BE2C (cell line): ENCODE measurements at regions not wholly inside any gene's neighbourhood (a gene's known extent, or its start where the extent isn't known, plus 50 kb on each side); places are given as distances from the start of the nearest gene placed in this dataset.
A peak's percentile ranks its signal among the peaks of the same experiment; 100 is the strongest.

Experiments
- DNase-seq: peaks from one replicate; pipeline ENCODE4 v3.0.0-alpha.2; 2020
- H3K27me3 ChIP-seq: fragments of 250-450 bp; sonication (Bioruptor Pico); 2 replicates; pipeline ENCODE4 v1.5.1; 2020; ENCODE audit warnings: mild to moderate bottlenecking
- H3K36me3 ChIP-seq: fragments of 250-450 bp; sonication (Bioruptor Pico); 2 replicates; pipeline ENCODE4 v1.5.1; 2020; ENCODE audit warnings: mild to moderate bottlenecking
- H3K4me1 ChIP-seq: fragments of 250-450 bp; sonication (Bioruptor Pico); 2 replicates; pipeline ENCODE4 v1.5.1; 2020
- H3K4me3 ChIP-seq: 2 replicates; pipeline ENCODE4 v1.5.1; 2011; ENCODE audit warnings: low read depth, low read length
- H3K9me3 ChIP-seq: fragments of 250-450 bp; sonication (Bioruptor Pico); 2 replicates; pipeline ENCODE4 v1.5.1; 2020
- CTCF ChIP-seq: IDR thresholded peaks from 2 replicates; pipeline ENCODE4 v1.5.1; 2012; ENCODE audit warnings: mild to moderate bottlenecking, low read depth, low read length

- peak; percentile 26 for DNase-seq
- Histone ChIP-seq H3K9me3 (no peaks in the 10 kb centered on the region), H3K4me3 (no peak overlapping the region), H3K4me1 (peaks cover 7% of the 10 kb centered on the region; the same call in 1 of the 2 replicates), H3K27me3 (no peaks in the 10 kb centered on the region), H3K36me3 (no peaks in the 10 kb centered on the region)
- no peak for TF ChIP-seq CTCF
Measured at GRCh38 chr9:108083160-108083750, 593.7 kb upstream of the KLF4 start.

DNA sequence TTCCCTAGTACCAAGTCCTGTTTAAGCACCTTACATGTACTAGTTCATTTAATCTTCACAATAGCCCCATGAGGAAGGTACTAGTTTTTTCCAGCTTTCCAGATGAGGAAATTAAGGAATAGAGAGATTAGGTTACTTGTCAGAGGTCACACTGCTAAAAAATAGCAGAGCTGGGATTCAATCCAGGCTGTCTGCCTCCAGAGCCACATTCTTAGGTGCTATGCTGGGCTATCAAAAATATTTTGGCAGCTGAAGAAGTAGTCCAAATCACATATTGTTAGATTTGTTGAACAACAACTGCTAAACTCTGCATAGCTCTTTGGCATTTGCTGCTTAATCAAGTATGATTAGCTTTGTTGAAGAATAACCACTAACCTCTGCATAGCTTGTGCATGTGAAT is 591.5 kb upstream of the KLF4 start:
- Histone ChIP-seq H3K4me3 (no peak overlapping the region), H3K9me3 (no peaks in the 10 kb centered on the region), H3K36me3 (no peaks in the 10 kb centered on the region), H3K27me3 (no peaks in the 10 kb centered on the region), H3K4me1 (peaks cover 7% of the 10 kb centered on the region; the same call in 1 of the 2 replicates)
- TF ChIP-seq CTCF = no peak
- DNase-seq = no peak

DNA sequence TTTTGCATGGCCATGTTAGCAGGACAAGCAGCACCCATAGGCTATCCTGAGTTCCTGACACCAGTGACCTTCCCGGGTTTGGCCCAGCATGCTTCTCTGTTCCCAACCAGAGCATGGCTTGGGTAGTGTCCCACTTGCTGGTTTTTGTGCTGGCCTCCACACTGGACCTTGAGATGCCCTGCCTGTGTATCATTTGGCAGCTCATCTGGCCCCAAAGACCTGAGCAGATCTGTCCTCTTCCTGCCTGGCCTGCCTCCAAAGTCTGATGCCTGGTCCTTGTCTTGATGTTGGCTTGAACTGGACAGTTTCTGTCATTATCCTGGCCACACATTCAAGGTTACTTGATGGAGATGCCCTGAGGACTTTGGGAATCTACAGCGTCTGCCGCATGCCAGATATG is 590.7 kb upstream of the KLF4 start:
- H3K4me3 ChIP-seq = no peak overlapping the region
- H3K4me1 ChIP-seq = peaks cover 7% of the 10 kb centered on the region; the same call in 1 of the 2 replicates
- H3K36me3 ChIP-seq = no peaks in the 10 kb centered on the region
- no peak for DNase-seq
- TF ChIP-seq CTCF = no peak
- H3K9me3 ChIP-seq = no peaks in the 10 kb centered on the region
- no peaks in the 10 kb centered on the region for H3K27me3 ChIP-seq

DNA sequence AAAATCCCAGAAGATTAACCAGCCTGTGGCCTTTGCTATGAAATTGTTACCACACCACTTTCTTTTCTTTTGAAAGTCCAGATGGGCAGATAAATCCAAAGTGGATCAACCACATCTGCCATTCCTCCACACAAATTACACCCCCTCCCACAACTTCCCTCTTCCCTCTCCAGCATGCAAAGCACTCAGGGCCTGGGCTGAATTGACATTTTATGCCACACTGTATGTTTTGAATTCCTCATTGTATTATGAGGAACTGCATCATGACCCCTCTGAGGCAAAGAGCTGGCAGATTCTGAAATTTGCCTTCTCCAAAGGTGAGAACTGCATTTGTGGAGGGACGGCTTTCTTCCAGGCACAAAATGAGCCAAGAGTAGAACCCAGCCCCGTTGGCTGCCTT is 589.2 kb upstream of the KLF4 start:
- Histone ChIP-seq H3K9me3 (no peaks in the 10 kb centered on the region), H3K4me3 (no peak overlapping the region), H3K4me1 (peaks cover 7% of the 10 kb centered on the region; the same call in 1 of the 2 replicates), H3K27me3 (no peaks in the 10 kb centered on the region), H3K36me3 (no peaks in the 10 kb centered on the region)
- no peak for TF ChIP-seq CTCF
- no peak for DNase-seq

- H3K36me3 ChIP-seq = no peaks in the 10 kb centered on the region
- no peak for DNase-seq
- TF ChIP-seq CTCF = no peak
- no peak overlapping the region for H3K4me3 ChIP-seq
- peaks cover 3% of the 10 kb centered on the region; the same call in 1 of the 2 replicates for H3K4me1 ChIP-seq
- H3K9me3 ChIP-seq = no peaks in the 10 kb centered on the region
- H3K27me3 ChIP-seq = no peaks in the 10 kb centered on the region
Measured at GRCh38 chr9:108078375-108078774, 588.8 kb upstream of the KLF4 start.

DNA sequence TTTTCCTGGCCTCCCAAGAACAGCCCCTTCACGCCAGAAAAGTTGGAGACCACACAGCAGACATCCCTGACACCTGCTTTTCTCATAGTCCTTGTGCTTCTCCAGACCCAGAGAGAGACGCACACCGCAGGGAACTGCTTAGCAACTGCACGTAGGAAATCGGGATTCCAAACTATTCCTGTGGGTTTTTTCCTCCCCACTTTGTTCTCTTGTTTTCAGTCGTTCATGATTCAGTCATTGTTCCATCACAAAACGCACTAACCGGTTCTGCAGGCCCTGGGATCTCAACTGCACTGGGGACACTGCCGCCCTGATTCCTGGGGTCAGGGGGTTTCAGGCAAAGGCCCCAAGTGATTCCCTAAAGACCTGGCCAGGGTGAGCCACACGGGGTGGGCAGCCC is 588.0 kb upstream of the KLF4 start:
- no peak for DNase-seq
- H3K4me3 ChIP-seq = no peak overlapping the region
- no peaks in the 10 kb centered on the region for H3K36me3 ChIP-seq
- no peaks in the 10 kb centered on the region for H3K27me3 ChIP-seq
- no peaks in the 10 kb centered on the region for H3K4me1 ChIP-seq
- no peaks in the 10 kb centered on the region for H3K9me3 ChIP-seq
- TF ChIP-seq CTCF = no peak
